GM20431 (cell line): ENCODE measurements at regions not wholly inside any gene's neighbourhood (a gene's known extent, or its start where the extent isn't known, plus 50 kb on each side); places are given as distances from the start of the nearest gene placed in this dataset.
"Not testable (repeated sequence)": the region's sequence is repeated elsewhere in the genome, so short reads cannot be mapped to it uniquely, and the experiment has no call there.

Experiments used
- in situ Hi-C: fragments of 300-500 bp; cut with MseI, MboI; formaldehyde crosslinking; loops from one replicate; pipeline ENCODE4 v1.15.0; 2020; ENCODE audit warnings: low sequenced_read_pairs; ENCODE audit not compliant: unreplicated experiment

- in situ Hi-C loops = no loop called here
Measured at GRCh38 chr9:31034311-31034710, 1350.1 kb upstream of the ACO1 start.

GRCh38 chr9:31040564-31040963, 1343.9 kb upstream of the ACO1 start:
- in situ Hi-C loops = no loop called here

- in situ Hi-C loops = no loop called here
Measured at GRCh38 chr9:31045810-31046209, 1338.6 kb upstream of the ACO1 start.

GRCh38 chr9:31061592-31061991, 1322.9 kb upstream of the ACO1 start:
- in situ Hi-C loops = not testable (repeated sequence)

GRCh38 chr9:31065691-31066090, 1318.8 kb upstream of the ACO1 start:
- in situ Hi-C loops = no loop called here

- in situ Hi-C loops = no loop called here
Measured at GRCh38 chr9:31067418-31067817, 1317.0 kb upstream of the ACO1 start.

- in situ Hi-C loops = no loop called here
Measured at GRCh38 chr9:31071606-31072286, 1312.7 kb upstream of the ACO1 start.

GRCh38 chr9:31078175-31078574, 1306.3 kb upstream of the ACO1 start:
- in situ Hi-C loops = no loop called here

- in situ Hi-C loops = no loop called here
Measured at GRCh38 chr9:31084350-31084749, 1300.1 kb upstream of the ACO1 start.

- in situ Hi-C loops = no loop called here
Measured at GRCh38 chr9:31089549-31090221, 1294.8 kb upstream of the ACO1 start.

GRCh38 chr9:31100311-31100710, 1284.1 kb upstream of the ACO1 start:
- in situ Hi-C loops = loop anchor here (25.0 kb wide), 1 partner anchor 687 kb away; no protein-coding TSS in a partner anchor

- in situ Hi-C loops = loop anchor here (25.0 kb wide), 1 partner anchor 683 kb away; no protein-coding TSS in a partner anchor
Measured at GRCh38 chr9:31103836-31104235, 1280.6 kb upstream of the ACO1 start.

- in situ Hi-C loops = loop anchor here (25.0 kb wide), 1 partner anchor 683 kb away; no protein-coding TSS in a partner anchor
Measured at GRCh38 chr9:31104249-31104648, 1280.2 kb upstream of the ACO1 start.

- in situ Hi-C loops = loop anchor here (25.0 kb wide), 1 partner anchor 675 kb away; no protein-coding TSS in a partner anchor
Measured at GRCh38 chr9:31112491-31112890, 1272.0 kb upstream of the ACO1 start.

GRCh38 chr9:31114346-31114745, 1270.1 kb upstream of the ACO1 start:
- in situ Hi-C loops = loop anchor here (25.0 kb wide), 1 partner anchor 673 kb away; no protein-coding TSS in a partner anchor

GRCh38 chr9:31119890-31120454, 1264.5 kb upstream of the ACO1 start:
- in situ Hi-C loops = loop anchor here (25.0 kb wide), 1 partner anchor 667 kb away; no protein-coding TSS in a partner anchor

GRCh38 chr9:31124389-31124788, 1260.1 kb upstream of the ACO1 start:
- in situ Hi-C loops = loop anchor here (25.0 kb wide), 1 partner anchor 663 kb away; no protein-coding TSS in a partner anchor

- in situ Hi-C loops = no loop called here
Measured at GRCh38 chr9:31135567-31135966, 1248.9 kb upstream of the ACO1 start.

- in situ Hi-C loops = no loop called here
Measured at GRCh38 chr9:31136524-31136923, 1247.9 kb upstream of the ACO1 start.

- in situ Hi-C loops = no loop called here
Measured at GRCh38 chr9:31137176-31138160, 1247.0 kb upstream of the ACO1 start.
